Transverse colon (tissue), 4 donors: ENCODE measurements at regions not wholly inside any gene's neighbourhood (a gene's known extent, or its start where the extent isn't known, plus 50 kb on each side); places are given as distances from the start of the nearest gene placed in this dataset.

Experiments used
- EP300 ChIP-seq: sonication (generic); formaldehyde crosslinking; IDR thresholded peaks from one replicate; pipeline ENCODE4 v1.6.1; 2017; ENCODE audit warnings: antibody characterized with exemption, low read depth
- POLR2A ChIP-seq: fragments of 450-650 bp; IDR thresholded peaks from one replicate; pipeline ENCODE4 v1.6.1; 2016; ENCODE audit warnings: antibody characterized with exemption, mild to moderate bottlenecking, moderate library complexity
- POLR2AphosphoS5 ChIP-seq, 3 donors: sonication (generic); formaldehyde crosslinking; IDR thresholded peaks; one replicate each; pipeline ENCODE4 v1.6.1; 2016; ENCODE audit warnings: antibody characterized with exemption in 3 of 3
- TF ChIP-seq, protein P1 (sequence below), 5 experiments: fragments of 200-600 bp in 3 of 5; fragments of 450-650 bp in 2 of 5; sonication (generic) in 3 of 5; IDR thresholded peaks; 1 replicate in 2 of 5; 2 replicates in 3 of 5; pipeline ENCODE4 v1.5.1; 2016 to 2017; ENCODE audit warnings: antibody characterized with exemption in 5 of 5, inconsistent platforms in 3 of 5, mild to moderate bottlenecking in 2 of 5, moderate library complexity in 1 of 5

DNA sequence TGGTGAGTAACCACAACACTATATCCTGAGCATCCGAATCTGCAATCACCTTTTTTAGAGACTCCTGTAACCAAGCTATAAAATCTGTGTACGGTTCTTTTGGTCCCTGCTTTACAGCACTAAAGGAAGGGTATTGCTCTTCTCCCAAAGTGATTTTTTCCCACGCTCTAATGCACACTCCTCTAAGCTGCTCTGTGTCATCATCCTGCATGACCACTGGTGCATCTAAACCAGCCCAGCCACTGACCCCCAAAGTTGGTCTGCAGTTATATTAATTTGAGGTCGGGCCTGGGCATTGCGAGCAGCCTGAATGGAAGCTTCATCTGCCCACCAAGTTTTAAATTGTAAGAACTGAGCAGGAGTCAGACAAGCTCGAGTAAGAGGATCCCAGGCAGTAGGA lies 480.0 kb downstream of the PTPRU start:
- TF ChIP-seq, protein P1, sequence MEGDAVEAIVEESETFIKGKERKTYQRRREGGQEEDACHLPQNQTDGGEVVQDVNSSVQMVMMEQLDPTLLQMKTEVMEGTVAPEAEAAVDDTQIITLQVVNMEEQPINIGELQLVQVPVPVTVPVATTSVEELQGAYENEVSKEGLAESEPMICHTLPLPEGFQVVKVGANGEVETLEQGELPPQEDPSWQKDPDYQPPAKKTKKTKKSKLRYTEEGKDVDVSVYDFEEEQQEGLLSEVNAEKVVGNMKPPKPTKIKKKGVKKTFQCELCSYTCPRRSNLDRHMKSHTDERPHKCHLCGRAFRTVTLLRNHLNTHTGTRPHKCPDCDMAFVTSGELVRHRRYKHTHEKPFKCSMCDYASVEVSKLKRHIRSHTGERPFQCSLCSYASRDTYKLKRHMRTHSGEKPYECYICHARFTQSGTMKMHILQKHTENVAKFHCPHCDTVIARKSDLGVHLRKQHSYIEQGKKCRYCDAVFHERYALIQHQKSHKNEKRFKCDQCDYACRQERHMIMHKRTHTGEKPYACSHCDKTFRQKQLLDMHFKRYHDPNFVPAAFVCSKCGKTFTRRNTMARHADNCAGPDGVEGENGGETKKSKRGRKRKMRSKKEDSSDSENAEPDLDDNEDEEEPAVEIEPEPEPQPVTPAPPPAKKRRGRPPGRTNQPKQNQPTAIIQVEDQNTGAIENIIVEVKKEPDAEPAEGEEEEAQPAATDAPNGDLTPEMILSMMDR (IDR thresholded peaks at IDR 0.05), result no peak
- TF ChIP-seq EP300 (no peak), POLR2A (no peak), POLR2AphosphoS5 (IDR thresholded peaks at IDR 0.05) (no peak)
